ENCODE measurements at regions not wholly inside any gene's neighbourhood (a gene's known extent, or its start where the extent isn't known, plus 50 kb on each side); places are given as distances from the start of the nearest gene placed in this dataset.
A peak's percentile ranks its signal among the peaks of the same experiment; 100 is the strongest.

DNA sequence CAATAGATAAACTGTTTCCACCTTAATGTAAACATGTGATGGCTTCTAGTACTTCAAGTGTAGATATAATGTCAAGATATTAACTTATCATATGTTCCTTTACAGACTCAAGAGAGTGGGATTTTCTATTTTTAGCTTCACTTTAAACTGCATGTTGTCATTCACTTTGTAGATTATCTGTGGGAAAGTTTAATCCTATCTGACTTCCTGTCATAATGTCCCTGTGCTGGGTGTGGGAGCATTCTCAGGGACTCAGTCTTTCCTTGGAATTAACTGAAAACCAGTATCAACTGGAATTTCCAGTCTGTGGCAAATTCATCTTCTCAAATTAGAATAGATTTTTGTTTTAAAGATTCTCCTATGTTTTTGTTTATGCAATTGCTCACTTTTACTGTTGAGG lies 226.1 kb upstream of the FERMT1 start:
- TF ChIP-seq, protein P1, sequence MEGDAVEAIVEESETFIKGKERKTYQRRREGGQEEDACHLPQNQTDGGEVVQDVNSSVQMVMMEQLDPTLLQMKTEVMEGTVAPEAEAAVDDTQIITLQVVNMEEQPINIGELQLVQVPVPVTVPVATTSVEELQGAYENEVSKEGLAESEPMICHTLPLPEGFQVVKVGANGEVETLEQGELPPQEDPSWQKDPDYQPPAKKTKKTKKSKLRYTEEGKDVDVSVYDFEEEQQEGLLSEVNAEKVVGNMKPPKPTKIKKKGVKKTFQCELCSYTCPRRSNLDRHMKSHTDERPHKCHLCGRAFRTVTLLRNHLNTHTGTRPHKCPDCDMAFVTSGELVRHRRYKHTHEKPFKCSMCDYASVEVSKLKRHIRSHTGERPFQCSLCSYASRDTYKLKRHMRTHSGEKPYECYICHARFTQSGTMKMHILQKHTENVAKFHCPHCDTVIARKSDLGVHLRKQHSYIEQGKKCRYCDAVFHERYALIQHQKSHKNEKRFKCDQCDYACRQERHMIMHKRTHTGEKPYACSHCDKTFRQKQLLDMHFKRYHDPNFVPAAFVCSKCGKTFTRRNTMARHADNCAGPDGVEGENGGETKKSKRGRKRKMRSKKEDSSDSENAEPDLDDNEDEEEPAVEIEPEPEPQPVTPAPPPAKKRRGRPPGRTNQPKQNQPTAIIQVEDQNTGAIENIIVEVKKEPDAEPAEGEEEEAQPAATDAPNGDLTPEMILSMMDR (IDR thresholded peaks at IDR 0.05; ENCODE audit: poor library complexity, severe bottlenecking), result no peak
- TF ChIP-seq, protein P2, sequence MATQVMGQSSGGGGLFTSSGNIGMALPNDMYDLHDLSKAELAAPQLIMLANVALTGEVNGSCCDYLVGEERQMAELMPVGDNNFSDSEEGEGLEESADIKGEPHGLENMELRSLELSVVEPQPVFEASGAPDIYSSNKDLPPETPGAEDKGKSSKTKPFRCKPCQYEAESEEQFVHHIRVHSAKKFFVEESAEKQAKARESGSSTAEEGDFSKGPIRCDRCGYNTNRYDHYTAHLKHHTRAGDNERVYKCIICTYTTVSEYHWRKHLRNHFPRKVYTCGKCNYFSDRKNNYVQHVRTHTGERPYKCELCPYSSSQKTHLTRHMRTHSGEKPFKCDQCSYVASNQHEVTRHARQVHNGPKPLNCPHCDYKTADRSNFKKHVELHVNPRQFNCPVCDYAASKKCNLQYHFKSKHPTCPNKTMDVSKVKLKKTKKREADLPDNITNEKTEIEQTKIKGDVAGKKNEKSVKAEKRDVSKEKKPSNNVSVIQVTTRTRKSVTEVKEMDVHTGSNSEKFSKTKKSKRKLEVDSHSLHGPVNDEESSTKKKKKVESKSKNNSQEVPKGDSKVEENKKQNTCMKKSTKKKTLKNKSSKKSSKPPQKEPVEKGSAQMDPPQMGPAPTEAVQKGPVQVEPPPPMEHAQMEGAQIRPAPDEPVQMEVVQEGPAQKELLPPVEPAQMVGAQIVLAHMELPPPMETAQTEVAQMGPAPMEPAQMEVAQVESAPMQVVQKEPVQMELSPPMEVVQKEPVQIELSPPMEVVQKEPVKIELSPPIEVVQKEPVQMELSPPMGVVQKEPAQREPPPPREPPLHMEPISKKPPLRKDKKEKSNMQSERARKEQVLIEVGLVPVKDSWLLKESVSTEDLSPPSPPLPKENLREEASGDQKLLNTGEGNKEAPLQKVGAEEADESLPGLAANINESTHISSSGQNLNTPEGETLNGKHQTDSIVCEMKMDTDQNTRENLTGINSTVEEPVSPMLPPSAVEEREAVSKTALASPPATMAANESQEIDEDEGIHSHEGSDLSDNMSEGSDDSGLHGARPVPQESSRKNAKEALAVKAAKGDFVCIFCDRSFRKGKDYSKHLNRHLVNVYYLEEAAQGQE (IDR thresholded peaks at IDR 0.05; ENCODE audit: borderline replicate concordance), result peak; percentile 99
